Stimulated activated CD4-positive, alpha-beta T cell treated with anti-CD3 and anti-CD28 coated beads, Interleukin-2, amount 100 ng/mL, for 48 hours (primary cell): ENCODE measurements at regions not wholly inside any gene's neighbourhood (a gene's known extent, or its start where the extent isn't known, plus 50 kb on each side); places are given as distances from the start of the nearest gene placed in this dataset.
"Not testable (repeated sequence)": the region's sequence is repeated elsewhere in the genome, so short reads cannot be mapped to it uniquely, and the experiment has no call there.

Experiments
- DNase-seq, 2 donors: peaks; one replicate each; pipeline ENCODE4 v3.0.0-alpha.2; 2020

- DNase-seq = no peak
Observed at GRCh38 chr20:19903168-19903811, 113.9 kb upstream of the NAA20 start.

GRCh38 chr20:19907326-19908056 lies 109.7 kb upstream of the NAA20 start:
- no peak for DNase-seq

- no peak for DNase-seq
Observed at GRCh38 chr20:19908576-19908975, 108.6 kb upstream of the NAA20 start.

GRCh38 chr20:19909725-19910124 lies 107.4 kb upstream of the NAA20 start:
- no peak for DNase-seq

GRCh38 chr20:19911810-19912382 lies 105.3 kb upstream of the NAA20 start:
- DNase-seq = no peak

GRCh38 chr20:19913349-19913748 lies 103.8 kb upstream of the NAA20 start:
- no peak for DNase-seq

- no peak for DNase-seq
Observed at GRCh38 chr20:19913927-19914614, 103.1 kb upstream of the NAA20 start.

- DNase-seq = no peak
Observed at GRCh38 chr20:19915111-19915798, 101.9 kb upstream of the NAA20 start.

GRCh38 chr20:19916531-19917485 lies 100.4 kb upstream of the NAA20 start:
- DNase-seq = no peak

- no peak for DNase-seq
Observed at GRCh38 chr20:19918965-19919329, 98.2 kb upstream of the NAA20 start.

- no peak for DNase-seq
Observed at GRCh38 chr20:19920381-19921138, 96.6 kb upstream of the NAA20 start.

GRCh38 chr20:19921284-19921793 lies 95.8 kb upstream of the NAA20 start:
- no peak for DNase-seq

GRCh38 chr20:19921829-19922228 lies 95.3 kb upstream of the NAA20 start:
- DNase-seq = not testable (repeated sequence)

- no peak for DNase-seq
Observed at GRCh38 chr20:19922716-19923115, 94.4 kb upstream of the NAA20 start.

GRCh38 chr20:19923762-19924161 lies 93.4 kb upstream of the NAA20 start:
- no peak for DNase-seq

- no peak for DNase-seq
Observed at GRCh38 chr20:19924255-19924654, 92.9 kb upstream of the NAA20 start.

GRCh38 chr20:19926591-19926990 lies 90.6 kb upstream of the NAA20 start:
- DNase-seq = no peak

GRCh38 chr20:19928328-19929011 lies 88.7 kb upstream of the NAA20 start:
- no peak for DNase-seq

GRCh38 chr20:19929012-19929360 lies 88.2 kb upstream of the NAA20 start:
- DNase-seq = no peak

- DNase-seq = no peak
Observed at GRCh38 chr20:19929481-19930145, 87.5 kb upstream of the NAA20 start.
